Astrocyte (in vitro differentiated cells and primary cell): ENCODE measurements at regions not wholly inside any gene's neighbourhood (a gene's known extent, or its start where the extent isn't known, plus 50 kb on each side); places are given as distances from the start of the nearest gene placed in this dataset.

Experiments
- DNase-seq: peaks from one replicate; pipeline ENCODE4 v3.0.0-alpha.2; 2010; ENCODE audit warnings: low read depth
- FAIRE-seq: peaks from 2 replicates; lab custom pipeline; 2011; peaks lifted over from hg19 to GRCh38; lab: Jason Lieb, UNC
- H2AFZ ChIP-seq: 2 replicates; pipeline ENCODE4 v1.6.0; 2012; ENCODE audit warnings: low read depth, low read length, inconsistent platforms
- H3K27ac ChIP-seq: 2 replicates; pipeline ENCODE4 v1.5.1; 2011; ENCODE audit warnings: low read depth, low read length, inconsistent platforms
- H3K27me3 ChIP-seq: 2 replicates; pipeline ENCODE4 v1.6.0; 2011; ENCODE audit warnings: low read length, inconsistent platforms; ENCODE audit not compliant: insufficient read depth
- H3K36me3 ChIP-seq: 2 replicates; pipeline ENCODE4 v1.5.1; 2011; ENCODE audit warnings: low read length, inconsistent platforms; ENCODE audit not compliant: insufficient read depth
- H3K4me1 ChIP-seq: 2 replicates; pipeline ENCODE4 v1.5.1; 2011; ENCODE audit warnings: low read length, inconsistent platforms; ENCODE audit not compliant: insufficient read depth
- H3K4me2 ChIP-seq: 2 replicates; pipeline ENCODE4 v1.6.0; 2012; ENCODE audit warnings: low read length, inconsistent platforms
- H3K4me3 ChIP-seq: 2 replicates; pipeline ENCODE4 v1.5.1; 2011; ENCODE audit warnings: low read depth, mild to moderate bottlenecking, low read length, inconsistent platforms; ENCODE audit not compliant: insufficient read depth
- H3K79me2 ChIP-seq: 2 replicates; pipeline ENCODE4 v1.6.0; 2012; ENCODE audit warnings: mild to moderate bottlenecking, low read length, inconsistent platforms; ENCODE audit not compliant: insufficient read depth
- H3K9ac ChIP-seq: 2 replicates; pipeline ENCODE4 v1.6.0; 2012; ENCODE audit warnings: mild to moderate bottlenecking, low read length, inconsistent platforms
- H3K9me3 ChIP-seq: 2 replicates; pipeline ENCODE4 v1.5.1; 2012; ENCODE audit warnings: low read depth, mild to moderate bottlenecking, low read length, inconsistent platforms; ENCODE audit not compliant: insufficient read depth
- H4K20me1 ChIP-seq: 2 replicates; pipeline ENCODE4 v1.6.0; 2012; ENCODE audit warnings: low read length, inconsistent platforms; ENCODE audit not compliant: insufficient read depth
- H3K27ac Mint-ChIP-seq: one replicate; pipeline ENCODE4 v1.8.0; 2021; ENCODE audit warnings: mild to moderate bottlenecking, mixed read lengths; ENCODE audit not compliant: unreplicated experiment
- H3K27me3 Mint-ChIP-seq: one replicate; pipeline ENCODE4 v1.8.0; 2021; ENCODE audit warnings: low read depth, mixed read lengths; ENCODE audit not compliant: unreplicated experiment
- H3K36me3 Mint-ChIP-seq: one replicate; pipeline ENCODE4 v1.8.0; 2021; ENCODE audit warnings: low read depth, mixed read lengths; ENCODE audit not compliant: unreplicated experiment
- H3K4me1 Mint-ChIP-seq: one replicate; pipeline ENCODE4 v1.8.0; 2021; ENCODE audit warnings: low read depth, mixed read lengths; ENCODE audit not compliant: unreplicated experiment
- H3K4me3 Mint-ChIP-seq: one replicate; pipeline ENCODE4 v1.8.0; 2021; ENCODE audit warnings: mild to moderate bottlenecking, moderate library complexity, mixed read lengths; ENCODE audit not compliant: unreplicated experiment
- H3K9me3 Mint-ChIP-seq: one replicate; pipeline ENCODE4 v1.8.0; 2021; ENCODE audit warnings: mild to moderate bottlenecking, mixed read lengths; ENCODE audit not compliant: unreplicated experiment
- EZH2 ChIP-seq: IDR thresholded peaks from 2 replicates; pipeline ENCODE4 v1.6.1; 2012; ENCODE audit warnings: mild to moderate bottlenecking, low read length, inconsistent platforms; ENCODE audit not compliant: insufficient read depth
- TF ChIP-seq, protein P1 (sequence below): IDR thresholded peaks from 2 replicates; pipeline ENCODE4 v1.5.1; 2011; ENCODE audit warnings: low read depth, mild to moderate bottlenecking, inconsistent platforms, low read length, moderate library complexity; ENCODE audit not compliant: insufficient read depth

DNA sequence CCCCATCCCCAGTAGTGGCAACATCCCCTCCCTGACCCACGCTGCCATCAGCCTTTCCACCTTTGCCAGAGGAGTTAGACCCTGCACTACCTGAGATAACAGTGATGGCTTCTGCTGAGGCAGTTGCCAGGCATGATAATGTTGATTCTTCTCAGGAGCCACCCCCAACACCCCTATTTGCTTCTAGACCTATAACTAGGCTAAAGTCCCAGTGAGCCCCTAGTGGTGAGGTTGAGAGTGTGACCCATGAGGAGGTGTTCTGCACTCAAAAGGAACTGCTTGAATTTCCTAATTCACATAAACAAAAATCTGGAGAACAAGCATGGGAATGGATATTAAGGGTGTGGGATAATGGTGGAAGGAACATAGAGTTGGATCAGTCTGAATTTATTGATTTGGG lies 159.6 kb upstream of the COL11A1 start:
- H3K27ac Mint-ChIP-seq: no peak overlapping the region
- H3K36me3 Mint-ChIP-seq: no peaks in the 10 kb centered on the region
- Histone ChIP-seq H2AFZ (no peak overlapping the region), H3K4me1 (peaks cover 17% of the 10 kb centered on the region), H3K4me3 (no peak overlapping the region), H3K9ac (no peak overlapping the region), H3K27ac (no peak overlapping the region), H3K9me3 (no peaks in the 10 kb centered on the region), H3K4me2 (no peak overlapping the region), H3K36me3 (no peaks in the 10 kb centered on the region), H3K79me2 (no peaks in the 10 kb centered on the region), H4K20me1 (no peaks in the 10 kb centered on the region), H3K27me3 (no peaks in the 10 kb centered on the region)
- peaks cover 6% of the 10 kb centered on the region for H3K9me3 Mint-ChIP-seq
- no peak overlapping the region for H3K4me3 Mint-ChIP-seq
- no peak for DNase-seq
- H3K27me3 Mint-ChIP-seq: no peaks in the 10 kb centered on the region
- TF ChIP-seq EZH2: no peak
- TF ChIP-seq, protein P1, sequence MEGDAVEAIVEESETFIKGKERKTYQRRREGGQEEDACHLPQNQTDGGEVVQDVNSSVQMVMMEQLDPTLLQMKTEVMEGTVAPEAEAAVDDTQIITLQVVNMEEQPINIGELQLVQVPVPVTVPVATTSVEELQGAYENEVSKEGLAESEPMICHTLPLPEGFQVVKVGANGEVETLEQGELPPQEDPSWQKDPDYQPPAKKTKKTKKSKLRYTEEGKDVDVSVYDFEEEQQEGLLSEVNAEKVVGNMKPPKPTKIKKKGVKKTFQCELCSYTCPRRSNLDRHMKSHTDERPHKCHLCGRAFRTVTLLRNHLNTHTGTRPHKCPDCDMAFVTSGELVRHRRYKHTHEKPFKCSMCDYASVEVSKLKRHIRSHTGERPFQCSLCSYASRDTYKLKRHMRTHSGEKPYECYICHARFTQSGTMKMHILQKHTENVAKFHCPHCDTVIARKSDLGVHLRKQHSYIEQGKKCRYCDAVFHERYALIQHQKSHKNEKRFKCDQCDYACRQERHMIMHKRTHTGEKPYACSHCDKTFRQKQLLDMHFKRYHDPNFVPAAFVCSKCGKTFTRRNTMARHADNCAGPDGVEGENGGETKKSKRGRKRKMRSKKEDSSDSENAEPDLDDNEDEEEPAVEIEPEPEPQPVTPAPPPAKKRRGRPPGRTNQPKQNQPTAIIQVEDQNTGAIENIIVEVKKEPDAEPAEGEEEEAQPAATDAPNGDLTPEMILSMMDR: no peak
- H3K4me1 Mint-ChIP-seq: peaks cover 32% of the 10 kb centered on the region
- no peak for FAIRE-seq

DNA sequence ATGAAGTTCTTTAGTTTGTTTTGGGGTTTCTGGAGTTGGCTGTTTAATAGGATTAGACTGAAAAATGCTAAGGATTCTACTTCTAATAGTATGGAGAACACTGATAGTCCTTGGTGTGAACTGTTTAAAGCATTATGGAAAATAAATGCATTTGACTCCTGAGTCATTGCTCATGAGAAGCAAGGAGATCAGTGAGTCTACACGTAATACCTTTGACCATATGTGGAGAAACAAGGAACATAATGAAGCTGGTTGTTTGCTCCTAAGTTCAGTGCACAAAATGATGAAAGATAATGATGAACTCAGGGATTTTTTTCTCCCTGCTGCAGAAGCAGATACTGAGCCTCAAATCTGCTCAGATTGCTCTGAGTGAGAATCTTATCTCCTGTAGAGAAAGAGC lies 158.9 kb upstream of the COL11A1 start:
- H3K4me2 ChIP-seq: no peak overlapping the region
- H3K36me3 ChIP-seq: no peaks in the 10 kb centered on the region
- H3K4me3 ChIP-seq: no peak overlapping the region
- Mint-ChIP-seq H3K36me3 (no peaks in the 10 kb centered on the region), H3K27ac (peak overlapping the region; percentile 72), H3K9me3 (peaks cover 6% of the 10 kb centered on the region), H3K4me1 (peaks cover 32% of the 10 kb centered on the region), H3K4me3 (no peak overlapping the region), H3K27me3 (no peaks in the 10 kb centered on the region)
- H3K4me1 ChIP-seq: peaks cover 17% of the 10 kb centered on the region
- DNase-seq (peak; percentile 54), FAIRE-seq (no peak)
- H3K27ac ChIP-seq: peak overlapping the region; percentile 1
- no peak overlapping the region for H2AFZ ChIP-seq
- TF ChIP-seq EZH2: no peak
- TF ChIP-seq, protein P1: no peak
- no peaks in the 10 kb centered on the region for H4K20me1 ChIP-seq
- H3K9me3 ChIP-seq: no peaks in the 10 kb centered on the region
- no peaks in the 10 kb centered on the region for H3K79me2 ChIP-seq
- no peaks in the 10 kb centered on the region for H3K27me3 ChIP-seq
- H3K9ac ChIP-seq: no peak overlapping the region

DNA sequence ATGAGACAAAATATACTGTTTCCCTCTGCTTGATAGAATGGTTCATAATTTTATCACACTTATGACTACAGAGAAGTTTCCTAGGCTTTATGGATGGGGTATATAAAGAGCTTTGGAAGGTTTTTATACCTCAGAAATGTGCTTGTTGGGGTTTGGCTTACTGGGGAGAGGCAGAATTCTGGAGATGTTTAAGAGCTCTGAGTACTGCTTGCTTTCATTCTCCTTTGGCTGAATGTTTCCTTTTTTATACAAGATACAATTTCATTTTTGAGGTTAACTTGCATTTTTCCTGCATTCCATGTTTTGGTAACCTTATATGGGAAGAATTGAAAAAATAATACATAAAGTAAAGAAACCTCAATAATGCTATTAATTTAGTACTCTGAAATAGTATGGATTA lies 157.7 kb upstream of the COL11A1 start:
- H4K20me1 ChIP-seq: no peaks in the 10 kb centered on the region
- Mint-ChIP-seq H3K36me3 (no peaks in the 10 kb centered on the region), H3K4me3 (peak overlapping the region; percentile 8), H3K4me1 (peaks cover 26% of the 10 kb centered on the region), H3K27me3 (no peaks in the 10 kb centered on the region), H3K9me3 (peaks cover 6% of the 10 kb centered on the region), H3K27ac (peak overlapping the region; percentile 100)
- peak overlapping the region; percentile 72 for H3K4me2 ChIP-seq
- peak overlapping the region; percentile 8 for H3K4me3 ChIP-seq
- H2AFZ ChIP-seq: no peak overlapping the region
- H3K9ac ChIP-seq: peak overlapping the region; percentile 61
- no peak for TF ChIP-seq EZH2
- TF ChIP-seq, protein P1: no peak
- H3K79me2 ChIP-seq: no peaks in the 10 kb centered on the region
- no peak for FAIRE-seq
- peak overlapping the region; percentile 69 for H3K27ac ChIP-seq
- peaks cover 17% of the 10 kb centered on the region for H3K4me1 ChIP-seq
- no peaks in the 10 kb centered on the region for H3K27me3 ChIP-seq
- peak; percentile 76 for DNase-seq
- no peaks in the 10 kb centered on the region for H3K9me3 ChIP-seq
- no peaks in the 10 kb centered on the region for H3K36me3 ChIP-seq
